HAP-1 (cell line): ENCODE measurements at regions not wholly inside any gene's neighbourhood (a gene's known extent, or its start where the extent isn't known, plus 50 kb on each side); places are given as distances from the start of the nearest gene placed in this dataset.

ENCODE experiments used
- DNase-seq, 2 experiments: peaks; one replicate each; pipeline ENCODE4 v3.0.0-alpha.2; 2016 to 2020; ENCODE audit warnings: low spot score in 2 of 2
- H3K27me3 ChIP-seq: fragments of 250-450 bp; sonication (Bioruptor Pico); 2 replicates; pipeline ENCODE4 v1.5.1; 2020; ENCODE audit warnings: low read depth, mild to moderate bottlenecking, moderate library complexity
- H3K36me3 ChIP-seq: fragments of 250-450 bp; sonication (Bioruptor Pico); replicated peaks from 2 replicates; pipeline ENCODE4 v1.5.1; 2020; ENCODE audit warnings: mild to moderate bottlenecking
- H3K4me1 ChIP-seq: fragments of 250-450 bp; sonication (Bioruptor Pico); 2 replicates; pipeline ENCODE4 v1.5.1; 2020; ENCODE audit warnings: mild to moderate bottlenecking
- H3K4me3 ChIP-seq: fragments of 250-450 bp; sonication (Bioruptor Pico); 2 replicates; pipeline ENCODE4 v1.5.1; 2020; ENCODE audit warnings: mild to moderate bottlenecking, moderate library complexity
- H3K9me3 ChIP-seq: fragments of 250-450 bp; sonication (Bioruptor Pico); 2 replicates; pipeline ENCODE4 v1.5.1; 2020; ENCODE audit warnings: mild to moderate bottlenecking, moderate library complexity
- in situ Hi-C: fragments of 300-500 bp; cut with MboI; formaldehyde crosslinking; loops from 3 replicates; pipeline ENCODE4 v1.14.3; 2020; ENCODE audit warnings: low sequenced_read_pairs, inconsistent platforms, mixed read lengths

DNA sequence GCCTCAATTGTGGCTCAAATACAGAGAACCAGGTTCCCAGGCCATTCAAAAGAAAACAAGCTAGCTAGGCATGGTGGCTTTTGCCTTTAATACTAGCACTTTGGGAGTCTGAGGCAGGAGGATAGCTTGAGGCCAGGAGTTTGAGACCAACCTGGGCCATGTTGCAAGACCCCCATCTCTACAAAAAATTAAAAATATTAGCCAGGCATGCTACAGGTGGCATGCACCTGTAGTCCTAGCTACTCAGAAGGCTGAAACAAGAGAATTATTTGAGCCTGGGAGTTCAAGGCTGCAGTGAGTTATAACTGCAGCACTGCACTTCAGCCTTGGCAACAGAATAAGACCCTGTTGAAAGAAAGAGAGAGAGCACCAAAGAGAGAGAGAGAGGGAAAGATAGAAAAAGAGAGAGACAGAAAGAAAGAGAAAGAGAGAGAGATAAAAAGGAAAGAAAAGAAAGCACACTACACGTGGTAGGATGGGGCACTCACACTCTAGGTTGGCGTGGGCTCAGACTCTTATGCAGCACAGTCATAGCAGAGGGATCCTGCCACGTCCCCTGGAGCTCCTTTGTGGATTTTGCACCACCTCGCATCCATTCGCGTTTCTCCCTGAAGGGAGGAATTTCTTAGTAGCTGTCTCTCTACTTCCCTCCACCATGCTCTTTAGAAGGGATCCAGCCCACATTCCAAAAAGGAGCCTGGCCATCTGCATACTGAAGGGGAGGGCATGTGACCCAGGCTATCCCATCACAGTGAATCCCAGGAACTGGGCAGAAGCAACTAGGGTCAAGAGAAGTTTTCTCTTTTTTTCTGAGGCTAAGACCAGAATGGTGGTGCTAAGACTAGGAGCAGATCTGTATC is 789.9 kb downstream of the UQCRFS1 start:
- DNase-seq: no peak
- Histone ChIP-seq H3K4me1 (no peaks in the 10 kb centered on the region), H3K36me3 (no peaks in the 10 kb centered on the region), H3K27me3 (no peaks in the 10 kb centered on the region), H3K4me3 (no peak overlapping the region), H3K9me3 (no peaks in the 10 kb centered on the region)
- in situ Hi-C loops: no loop called here

DNA sequence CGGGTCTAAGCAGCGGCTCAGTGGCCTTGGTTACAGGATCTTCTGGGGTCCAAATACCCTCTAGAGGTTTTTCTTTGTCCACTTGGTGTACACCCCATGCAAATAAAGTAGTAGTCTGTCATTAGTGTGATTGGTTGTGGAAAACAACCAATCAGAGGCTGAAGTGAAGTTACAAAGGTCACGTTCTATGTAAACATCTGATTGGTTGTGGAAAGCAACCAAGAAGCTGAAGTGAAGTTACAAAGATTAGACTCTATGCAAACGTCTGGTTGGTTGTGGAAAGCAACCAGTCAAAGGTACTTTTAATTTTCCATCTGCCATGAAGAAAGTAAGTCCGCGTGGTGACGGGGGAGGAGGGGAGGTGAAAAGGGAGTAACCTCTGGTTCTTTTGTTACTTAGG is 790.9 kb downstream of the UQCRFS1 start:
- no peaks in the 10 kb centered on the region for H3K9me3 ChIP-seq
- H3K36me3 ChIP-seq: no peaks in the 10 kb centered on the region
- no peaks in the 10 kb centered on the region for H3K27me3 ChIP-seq
- no peak overlapping the region for H3K4me3 ChIP-seq
- in situ Hi-C loops: no loop called here
- no peak for DNase-seq
- no peaks in the 10 kb centered on the region for H3K4me1 ChIP-seq

DNA sequence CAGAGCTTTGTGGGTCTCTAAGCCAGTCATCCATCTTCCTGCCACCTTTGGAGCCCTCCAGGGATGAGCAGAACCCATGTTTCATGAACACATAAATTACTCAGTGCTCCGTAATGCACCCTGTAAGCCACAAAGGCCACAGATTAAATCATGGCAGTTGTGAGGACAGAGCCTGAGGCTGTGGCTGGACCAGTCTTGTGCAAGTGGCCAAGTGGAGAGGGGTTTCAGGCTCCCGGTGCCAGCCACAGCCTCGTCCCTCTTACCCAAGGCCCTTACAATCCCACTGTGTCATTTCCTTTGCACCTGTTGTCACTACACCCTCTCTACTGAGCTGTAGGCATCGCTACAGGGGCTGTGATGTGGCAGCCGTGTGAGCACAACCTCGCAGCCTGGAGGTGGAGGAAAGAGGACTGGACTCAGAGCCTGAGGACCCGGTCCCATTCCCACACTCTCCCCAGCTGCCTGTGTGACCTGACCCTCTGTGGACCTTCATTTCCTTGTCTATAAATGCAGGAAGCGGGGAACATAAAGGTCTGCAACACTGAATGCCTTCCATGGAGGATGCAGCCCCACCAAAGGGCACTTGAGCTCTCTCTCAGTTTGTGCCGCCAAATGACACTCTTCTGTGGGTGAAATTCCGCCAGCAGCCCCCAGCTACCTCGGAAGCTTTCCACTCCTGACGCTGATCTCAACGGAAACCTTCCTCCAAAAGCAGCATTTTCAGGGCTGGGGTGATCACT is 792.0 kb downstream of the UQCRFS1 start:
- H3K27me3 ChIP-seq: no peaks in the 10 kb centered on the region
- H3K9me3 ChIP-seq: no peaks in the 10 kb centered on the region
- H3K4me3 ChIP-seq: no peak overlapping the region
- DNase-seq: no peak
- in situ Hi-C loops: no loop called here
- no peaks in the 10 kb centered on the region for H3K4me1 ChIP-seq
- H3K36me3 ChIP-seq: no peaks in the 10 kb centered on the region

DNA sequence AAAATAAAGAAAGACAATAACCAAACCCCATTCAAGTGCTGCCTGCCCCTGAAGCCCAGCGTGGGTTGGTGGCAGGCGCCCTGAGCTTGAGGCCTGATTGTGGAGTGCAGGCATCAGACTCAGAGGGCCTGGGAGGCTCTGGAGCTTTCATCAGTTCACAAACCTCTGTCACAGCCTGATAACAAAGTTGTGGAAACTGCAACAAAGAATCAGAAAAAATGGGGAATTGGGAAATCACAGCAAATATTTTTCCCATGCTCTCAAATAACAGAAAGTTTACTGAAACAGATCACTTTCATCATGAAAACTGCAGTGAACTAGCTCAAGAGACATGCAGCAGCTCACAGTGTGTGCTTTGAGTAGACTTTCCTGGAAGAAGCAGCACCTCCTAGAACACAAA is 793.6 kb downstream of the UQCRFS1 start:
- Histone ChIP-seq H3K36me3 (no peaks in the 10 kb centered on the region), H3K9me3 (no peaks in the 10 kb centered on the region)
- in situ Hi-C loops: no loop called here

DNA sequence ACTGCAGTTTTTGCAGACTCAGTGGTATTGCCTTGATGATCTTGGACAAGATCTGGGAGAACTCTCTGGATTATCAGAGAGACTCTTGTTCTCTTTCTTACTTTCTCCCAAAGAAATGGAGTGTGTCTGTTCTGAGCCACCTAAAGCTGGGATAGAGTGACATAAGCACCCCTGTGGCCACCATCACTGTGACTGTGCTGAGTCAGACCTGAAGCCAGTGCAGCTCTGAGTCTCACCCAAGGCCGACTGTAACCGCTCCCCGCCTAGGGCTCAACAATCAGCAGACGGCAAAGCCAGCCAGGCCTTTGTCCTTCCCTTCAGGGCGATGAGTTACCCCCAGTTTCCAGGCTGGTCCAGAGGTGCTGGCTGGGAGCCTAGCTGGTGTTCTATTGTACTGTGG is 795.6 kb downstream of the UQCRFS1 start:
- Histone ChIP-seq H3K27me3 (no peaks in the 10 kb centered on the region), H3K9me3 (no peaks in the 10 kb centered on the region), H3K4me3 (no peak overlapping the region), H3K36me3 (no peaks in the 10 kb centered on the region), H3K4me1 (no peaks in the 10 kb centered on the region)
- no peak for DNase-seq
- in situ Hi-C loops: no loop called here

More for the DNA sequence above, 793.6 kb downstream of the UQCRFS1 start:
- H3K4me1 ChIP-seq: no peaks in the 10 kb centered on the region
- H3K4me3 ChIP-seq: no peak overlapping the region
- no peak for DNase-seq
- no peaks in the 10 kb centered on the region for H3K27me3 ChIP-seq

DNA sequence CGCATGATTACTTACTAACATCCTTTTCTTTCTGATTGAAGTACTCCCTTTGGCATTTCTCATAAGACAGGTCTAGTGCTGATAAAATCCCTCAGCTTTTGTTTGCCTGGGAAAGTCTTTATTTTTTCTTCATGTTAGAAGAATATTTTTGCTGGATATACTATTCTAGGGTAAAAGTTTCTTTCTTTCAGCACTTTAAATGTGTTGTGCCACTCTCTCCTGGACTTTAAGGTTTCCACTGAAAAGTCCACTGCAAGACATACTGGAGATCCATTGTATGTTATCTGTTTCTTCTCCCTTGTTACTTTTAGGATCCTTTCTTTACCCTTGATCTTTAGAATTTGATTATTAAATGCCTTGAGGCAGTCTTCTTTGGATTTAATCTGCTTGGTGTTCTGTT is 796.7 kb downstream of the UQCRFS1 start:
- H3K4me3 ChIP-seq: no peak overlapping the region
- H3K27me3 ChIP-seq: no peaks in the 10 kb centered on the region
- H3K36me3 ChIP-seq: no peaks in the 10 kb centered on the region
- DNase-seq: no peak
- no peaks in the 10 kb centered on the region for H3K4me1 ChIP-seq
- no peaks in the 10 kb centered on the region for H3K9me3 ChIP-seq
- in situ Hi-C loops: no loop called here

DNA sequence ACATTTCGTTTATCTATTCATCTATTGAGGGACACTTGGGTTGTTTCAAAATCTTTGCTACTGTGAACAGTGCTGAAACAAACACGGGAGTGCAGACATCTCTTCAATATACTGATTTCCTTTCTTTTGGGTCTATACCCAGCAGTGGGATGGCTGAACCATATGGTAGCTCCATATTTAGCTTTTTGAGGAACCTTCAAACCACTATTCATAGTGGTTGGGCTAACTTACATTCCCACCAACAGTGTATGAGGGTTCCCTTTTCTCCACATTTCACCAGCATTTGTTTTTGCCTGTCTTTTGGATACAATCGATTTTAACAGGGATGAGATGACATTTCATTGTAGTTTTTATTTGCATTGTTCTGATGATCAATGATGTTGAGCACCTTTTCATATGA is 798.2 kb downstream of the UQCRFS1 start:
- DNase-seq: no peak
- Histone ChIP-seq H3K4me3 (no peak overlapping the region), H3K36me3 (no peaks in the 10 kb centered on the region), H3K4me1 (no peaks in the 10 kb centered on the region), H3K9me3 (no peaks in the 10 kb centered on the region), H3K27me3 (no peaks in the 10 kb centered on the region)
- in situ Hi-C loops: no loop called here

DNA sequence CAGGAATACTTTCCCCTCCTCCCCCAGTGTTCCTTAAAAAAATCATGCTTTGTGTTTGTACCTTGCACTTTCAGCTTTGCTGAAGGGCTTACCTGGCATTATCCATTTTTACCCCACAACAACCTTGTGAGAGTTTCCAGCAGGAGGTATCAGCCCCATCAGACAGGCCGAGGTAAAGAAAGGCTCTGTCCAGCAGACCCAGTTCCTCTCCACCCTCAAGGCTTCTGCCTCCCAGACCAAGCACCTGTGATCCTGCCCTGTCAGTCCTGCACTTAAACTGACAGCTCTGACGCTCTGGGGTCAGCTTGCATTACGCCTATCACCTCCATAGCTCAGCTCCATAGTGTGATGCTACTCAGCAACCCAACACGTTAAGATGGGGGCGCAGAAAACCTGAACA is 803.1 kb downstream of the UQCRFS1 start:
- Histone ChIP-seq H3K36me3 (no peaks in the 10 kb centered on the region), H3K27me3 (no peaks in the 10 kb centered on the region), H3K9me3 (no peaks in the 10 kb centered on the region), H3K4me3 (no peak overlapping the region), H3K4me1 (no peaks in the 10 kb centered on the region)
- DNase-seq: no peak
- in situ Hi-C loops: no loop called here

DNA sequence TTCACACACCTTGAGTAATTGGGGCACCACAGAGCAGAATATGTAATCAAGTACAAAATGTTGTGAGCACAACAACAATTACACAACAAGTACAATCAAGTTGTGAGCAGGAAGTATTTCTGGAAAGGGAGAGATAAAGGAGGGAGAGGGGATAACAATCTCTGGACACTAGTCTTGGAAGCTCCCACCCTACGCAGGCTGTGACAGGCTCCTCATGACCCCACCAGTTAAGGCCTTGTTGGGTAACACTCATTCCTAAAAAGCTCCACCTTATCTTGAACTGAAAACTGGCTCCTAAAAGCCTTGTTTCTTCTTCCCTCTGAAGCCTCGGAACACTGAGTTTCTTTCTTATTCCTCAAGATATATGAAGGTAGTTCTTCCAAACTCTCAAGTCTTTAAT is 806.0 kb downstream of the UQCRFS1 start:
- Histone ChIP-seq H3K9me3 (no peaks in the 10 kb centered on the region), H3K36me3 (no peaks in the 10 kb centered on the region), H3K4me3 (no peak overlapping the region), H3K27me3 (no peaks in the 10 kb centered on the region), H3K4me1 (no peaks in the 10 kb centered on the region)
- in situ Hi-C loops: no loop called here
- DNase-seq: no peak

DNA sequence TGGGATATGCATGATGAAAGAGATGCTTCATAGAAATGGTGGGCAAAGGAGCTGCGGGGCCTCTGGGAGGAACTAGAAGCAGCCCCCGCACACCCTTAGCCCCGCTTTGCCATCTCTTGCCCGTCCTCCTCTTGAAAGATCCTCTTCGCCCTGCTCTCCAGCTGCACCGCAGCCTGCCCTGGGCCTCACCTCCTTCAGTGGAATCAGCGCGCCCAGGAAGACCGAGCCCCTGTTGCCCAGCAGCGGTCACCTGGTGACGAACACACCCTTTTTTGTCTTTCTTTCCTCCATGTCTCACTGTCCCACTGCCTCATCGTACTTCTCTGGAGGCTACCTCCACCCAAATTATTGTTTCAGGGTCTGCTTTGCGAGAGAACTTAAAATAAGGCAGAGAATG is 807.6 kb downstream of the UQCRFS1 start:
- in situ Hi-C loops: no loop called here
- Histone ChIP-seq H3K4me3 (no peak overlapping the region), H3K4me1 (no peaks in the 10 kb centered on the region), H3K9me3 (no peaks in the 10 kb centered on the region), H3K27me3 (no peaks in the 10 kb centered on the region), H3K36me3 (no peaks in the 10 kb centered on the region)
- DNase-seq: no peak

DNA sequence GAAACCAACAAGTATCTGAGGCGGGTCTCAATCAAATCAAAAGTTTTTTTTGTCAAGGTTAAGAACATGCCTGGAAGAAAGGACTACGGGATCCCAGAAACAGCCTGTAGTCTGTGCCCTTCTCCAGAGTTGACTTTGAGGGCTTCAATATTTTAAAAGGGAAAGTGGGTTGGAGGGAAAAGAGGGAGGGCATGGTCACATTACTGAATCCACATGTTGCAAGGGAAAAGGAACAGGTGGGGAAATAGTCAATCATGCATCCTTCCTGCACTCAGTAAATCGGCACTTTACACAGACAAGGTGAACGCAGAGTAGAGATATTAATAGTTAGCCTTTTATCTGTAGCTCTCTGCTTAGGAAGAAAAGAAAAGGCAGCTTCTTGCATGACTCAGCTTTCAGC is 808.5 kb downstream of the UQCRFS1 start:
- H3K36me3 ChIP-seq: no peaks in the 10 kb centered on the region
- in situ Hi-C loops: no loop called here
- H3K27me3 ChIP-seq: no peaks in the 10 kb centered on the region
- no peaks in the 10 kb centered on the region for H3K4me1 ChIP-seq
- H3K9me3 ChIP-seq: no peaks in the 10 kb centered on the region
- no peak for DNase-seq
- no peak overlapping the region for H3K4me3 ChIP-seq

DNA sequence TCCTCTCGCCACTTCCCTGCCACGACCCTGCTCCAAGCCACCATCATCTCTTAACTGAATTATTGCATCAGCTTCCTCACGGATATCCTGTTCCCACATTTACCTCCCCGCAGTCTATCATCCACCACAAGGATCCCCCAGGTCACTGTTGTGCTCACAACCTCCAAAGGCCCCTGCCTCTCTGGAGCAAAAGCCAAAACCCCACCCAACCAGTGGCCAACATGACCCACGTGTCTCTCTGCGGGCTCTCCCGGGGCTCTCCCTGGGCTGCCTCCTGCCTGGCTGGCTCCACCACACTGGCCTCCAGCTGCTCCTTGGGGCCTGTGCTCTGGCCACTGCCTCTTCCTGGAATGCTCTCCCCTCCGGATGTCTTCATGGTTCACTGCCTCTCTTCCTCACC is 809.3 kb downstream of the UQCRFS1 start:
- DNase-seq: no peak
- no peaks in the 10 kb centered on the region for H3K36me3 ChIP-seq
- no peaks in the 10 kb centered on the region; the same call in 1 of the 2 replicates for H3K9me3 ChIP-seq
- in situ Hi-C loops: no loop called here
- H3K4me1 ChIP-seq: no peaks in the 10 kb centered on the region
- no peak overlapping the region for H3K4me3 ChIP-seq
- no peaks in the 10 kb centered on the region for H3K27me3 ChIP-seq

DNA sequence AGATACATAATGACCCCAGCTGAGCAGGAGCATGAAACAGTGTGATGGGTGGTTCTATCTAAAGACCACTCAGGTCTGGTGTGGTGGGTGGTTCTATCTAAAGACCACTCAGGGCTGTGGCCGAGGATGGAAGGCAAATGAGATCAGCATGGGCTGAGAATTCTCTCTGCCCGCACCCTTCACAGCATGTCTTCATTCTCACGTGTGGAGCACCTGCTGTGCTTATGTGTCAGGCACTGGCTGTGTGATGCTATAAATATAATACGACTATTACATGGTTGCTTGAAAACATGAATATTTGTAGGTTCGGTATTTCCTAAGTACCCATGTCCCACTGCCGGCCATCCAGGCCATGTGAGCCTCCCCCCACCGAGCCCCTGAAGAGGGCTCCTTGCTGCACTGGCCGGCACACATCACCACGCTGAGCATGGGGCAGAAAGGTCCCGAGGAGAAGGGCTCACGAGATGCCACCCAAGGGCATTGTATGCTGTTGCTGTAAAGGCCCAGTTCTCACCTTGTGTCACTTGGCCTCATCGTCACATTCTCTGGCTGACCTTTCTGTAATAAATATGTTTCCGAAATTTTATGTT is 810.2 kb downstream of the UQCRFS1 start:
- in situ Hi-C loops: no loop called here
- Histone ChIP-seq H3K9me3 (no peaks in the 10 kb centered on the region; the same call in 1 of the 2 replicates), H3K4me3 (no peak overlapping the region), H3K4me1 (no peaks in the 10 kb centered on the region), H3K27me3 (no peaks in the 10 kb centered on the region), H3K36me3 (no peaks in the 10 kb centered on the region)
- no peak for DNase-seq

DNA sequence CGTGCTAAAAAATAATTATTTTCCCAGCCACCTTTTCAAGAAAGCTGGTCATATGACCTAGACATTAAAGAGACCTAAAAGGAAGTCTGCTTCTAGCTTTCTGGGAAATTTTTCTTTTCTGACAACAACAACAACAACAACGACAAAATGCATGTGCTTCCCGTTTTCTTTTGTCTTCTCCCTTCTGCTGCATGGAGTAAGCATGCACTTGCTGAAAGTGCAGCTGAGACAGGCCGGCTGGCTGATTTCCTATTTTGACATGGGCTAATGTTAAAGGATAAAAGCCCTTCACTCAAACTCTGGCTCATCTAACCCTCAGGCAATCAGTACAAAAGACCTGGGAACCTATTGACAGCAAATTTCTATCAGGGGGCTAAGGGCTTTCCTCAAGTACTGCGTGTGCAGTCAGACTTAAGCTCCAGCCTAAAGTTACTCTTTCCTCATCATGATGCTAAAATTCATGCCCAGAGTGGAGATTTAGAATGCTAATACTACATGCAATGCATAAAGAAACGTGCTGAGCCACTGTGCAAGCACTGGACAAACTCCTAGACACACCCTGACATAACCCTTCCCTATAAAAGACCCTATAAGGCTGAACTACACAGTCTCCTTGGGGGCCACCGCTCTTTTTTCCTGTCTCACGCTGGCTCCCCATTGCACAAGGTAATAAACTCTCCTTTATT is 811.1 kb downstream of the UQCRFS1 start:
- Histone ChIP-seq H3K4me1 (no peaks in the 10 kb centered on the region), H3K9me3 (no peaks in the 10 kb centered on the region; the same call in 1 of the 2 replicates)
- in situ Hi-C loops: no loop called here

More for the DNA sequence above, 811.1 kb downstream of the UQCRFS1 start:
- DNase-seq: no peak
- H3K27me3 ChIP-seq: no peaks in the 10 kb centered on the region
- H3K4me3 ChIP-seq: no peak overlapping the region
- H3K36me3 ChIP-seq: no peaks in the 10 kb centered on the region
